ENCODE measurements at regions not wholly inside any gene's neighbourhood (a gene's known extent, or its start where the extent isn't known, plus 50 kb on each side); places are given as distances from the start of the nearest gene placed in this dataset.
"Not testable (repeated sequence)": the region's sequence is repeated elsewhere in the genome, so short reads cannot be mapped to it uniquely, and the experiment has no call there.

DNA sequence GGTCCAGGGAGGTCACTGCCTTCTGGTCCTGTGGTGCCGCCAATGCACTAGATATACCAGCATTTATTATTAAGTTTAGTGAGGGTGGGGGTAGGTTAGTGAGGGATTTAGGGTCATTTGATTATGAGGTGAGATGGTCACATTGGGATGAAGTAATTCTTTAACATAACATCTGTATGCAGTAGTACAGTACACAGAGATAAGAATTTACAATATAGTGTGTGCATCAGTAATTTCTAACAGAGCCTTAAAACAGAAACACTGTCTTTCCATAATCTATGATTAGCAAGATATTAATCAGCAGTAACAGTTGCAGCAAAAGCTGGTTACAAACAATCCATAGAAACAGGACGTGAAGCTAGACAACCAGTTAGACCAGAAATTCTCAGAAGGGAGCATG is 318.4 kb downstream of the COL11A1 start:
- H4K5ac ChIP-seq (ENCODE audit: low read length); H4K8ac ChIP-seq (ENCODE audit: low read depth, low read length); H2BK120ac ChIP-seq (ENCODE audit: low read depth, low read length); DNase-seq; H3K4me3 ChIP-seq (ENCODE audit: low read length); H2BK15ac ChIP-seq (replicated peaks; ENCODE audit: low read depth); H2BK5ac ChIP-seq (ENCODE audit: low read length); H3K79me1 ChIP-seq (ENCODE audit: low read length); H3K27me3 ChIP-seq (ENCODE audit: insufficient read depth, low read length, poor library complexity); H3K36me3 ChIP-seq (ENCODE audit: control insufficient read depth, insufficient read depth, low read length); H2AK5ac ChIP-seq (ENCODE audit: low read length); H3K27ac ChIP-seq (ENCODE audit: low read depth, low read length); H3K9ac ChIP-seq (ENCODE audit: low read length); H3K4me1 ChIP-seq (ENCODE audit: control insufficient read depth, low read depth, low read length); H3K18ac ChIP-seq (ENCODE audit: low read length); H3K56ac ChIP-seq (ENCODE audit: low read length); H3K79me2 ChIP-seq (ENCODE audit: control insufficient read depth, insufficient read depth, low read length); H3K23ac ChIP-seq (ENCODE audit: low read length); H3K4ac ChIP-seq (ENCODE audit: low read depth, low read length); H3K4me2 ChIP-seq (ENCODE audit: low read length): not testable (repeated sequence)
- WGBS (ENCODE audit: extremely low coverage, insufficient coverage, low lambda C conversion rate) = no CpG with 5 or more reads among the region's 2 CpGs

DNA sequence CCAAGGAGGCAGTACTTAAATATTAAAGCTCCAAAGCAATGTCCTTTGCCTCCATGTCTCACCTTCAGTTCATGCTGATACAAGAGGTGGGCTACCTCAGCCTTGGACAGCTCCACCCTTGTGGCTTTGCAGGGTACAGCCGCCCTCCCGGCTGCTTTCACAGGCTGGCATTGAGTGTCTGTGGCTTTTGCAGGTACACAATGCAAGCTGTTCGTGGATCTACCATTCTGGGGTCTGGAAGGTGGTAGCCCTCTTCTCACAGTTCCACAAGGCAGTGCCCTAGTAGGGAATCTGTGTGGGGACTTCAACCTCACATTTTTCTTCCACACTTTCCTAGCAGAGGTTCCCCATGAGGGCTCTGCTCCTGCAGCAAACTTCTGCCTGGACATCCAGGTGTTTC is 324.8 kb downstream of the COL11A1 start:
- H3K4me1 ChIP-seq (ENCODE audit: control insufficient read depth, low read depth, low read length) = no peaks in the 10 kb centered on the region
- no peak overlapping the region for H3K4ac ChIP-seq (ENCODE audit: low read depth, low read length)
- no peaks in the 10 kb centered on the region for H3K27me3 ChIP-seq (ENCODE audit: insufficient read depth, low read length, poor library complexity)
- no peak overlapping the region for H2BK15ac ChIP-seq (replicated peaks; ENCODE audit: low read depth)
- no peaks in the 10 kb centered on the region for H3K79me2 ChIP-seq (ENCODE audit: control insufficient read depth, insufficient read depth, low read length)
- H2BK120ac ChIP-seq (ENCODE audit: low read depth, low read length) = no peak overlapping the region
- WGBS (ENCODE audit: extremely low coverage, insufficient coverage, low lambda C conversion rate) = no CpG with 5 or more reads among the region's 3 CpGs
- H3K4me2 ChIP-seq (ENCODE audit: low read length) = no peak overlapping the region
- no peak overlapping the region for H4K5ac ChIP-seq (ENCODE audit: low read length)
- H3K18ac ChIP-seq (ENCODE audit: low read length) = no peak overlapping the region
- no peak overlapping the region for H3K23ac ChIP-seq (ENCODE audit: low read length)
- no peak overlapping the region for H4K8ac ChIP-seq (ENCODE audit: low read depth, low read length)
- no peak overlapping the region for H2BK5ac ChIP-seq (ENCODE audit: low read length)
- no peak overlapping the region for H3K27ac ChIP-seq (ENCODE audit: low read depth, low read length)
- H2AK5ac ChIP-seq (ENCODE audit: low read length) = no peak overlapping the region
- no peak overlapping the region for H3K56ac ChIP-seq (ENCODE audit: low read length)
- H3K36me3 ChIP-seq (ENCODE audit: control insufficient read depth, insufficient read depth, low read length) = no peaks in the 10 kb centered on the region
- no peak overlapping the region for H3K4me3 ChIP-seq (ENCODE audit: low read length)
- H3K9ac ChIP-seq (ENCODE audit: low read length) = no peak overlapping the region
- H3K79me1 ChIP-seq (ENCODE audit: low read length) = no peaks in the 10 kb centered on the region
- no peak for DNase-seq

DNA sequence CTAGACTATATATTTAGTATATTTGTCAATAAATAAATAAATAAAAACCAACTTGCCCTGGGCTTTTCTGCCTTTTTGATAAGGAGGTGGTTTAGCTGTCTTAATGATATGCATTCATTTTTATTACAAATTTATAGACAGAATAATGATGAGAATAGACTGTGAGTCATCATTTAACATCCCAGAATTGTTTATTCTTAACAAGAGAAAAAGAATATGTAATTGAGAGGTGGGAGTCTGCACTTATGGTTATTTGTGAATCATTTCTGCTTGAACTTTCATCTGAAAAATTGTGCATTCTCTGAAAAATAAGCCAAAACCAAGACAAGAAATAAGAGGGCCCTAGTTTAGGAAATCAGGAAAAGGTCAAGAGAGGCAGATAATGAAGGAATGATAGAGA is 326.2 kb downstream of the COL11A1 start:
- Histone ChIP-seq H3K56ac (ENCODE audit: low read length) (no peak overlapping the region), H3K4me2 (ENCODE audit: low read length) (no peak overlapping the region), H3K4me1 (ENCODE audit: control insufficient read depth, low read depth, low read length) (no peaks in the 10 kb centered on the region), H4K8ac (ENCODE audit: low read depth, low read length) (no peak overlapping the region), H3K4me3 (ENCODE audit: low read length) (no peak overlapping the region), H2AK5ac (ENCODE audit: low read length) (no peak overlapping the region), H3K27me3 (ENCODE audit: insufficient read depth, low read length, poor library complexity) (no peaks in the 10 kb centered on the region), H2BK120ac (ENCODE audit: low read depth, low read length) (no peak overlapping the region), H3K79me1 (ENCODE audit: low read length) (no peaks in the 10 kb centered on the region), H3K36me3 (ENCODE audit: control insufficient read depth, insufficient read depth, low read length) (no peaks in the 10 kb centered on the region), H3K23ac (ENCODE audit: low read length) (no peak overlapping the region), H3K79me2 (ENCODE audit: control insufficient read depth, insufficient read depth, low read length) (no peaks in the 10 kb centered on the region), H2BK5ac (ENCODE audit: low read length) (no peak overlapping the region), H3K9ac (ENCODE audit: low read length) (no peak overlapping the region), H3K18ac (ENCODE audit: low read length) (no peak overlapping the region), H2BK15ac (replicated peaks; ENCODE audit: low read depth) (no peak overlapping the region), H3K27ac (ENCODE audit: low read depth, low read length) (no peak overlapping the region), H3K4ac (ENCODE audit: low read depth, low read length) (no peak overlapping the region), H4K5ac (ENCODE audit: low read length) (no peak overlapping the region)
- no peak for DNase-seq

DNA sequence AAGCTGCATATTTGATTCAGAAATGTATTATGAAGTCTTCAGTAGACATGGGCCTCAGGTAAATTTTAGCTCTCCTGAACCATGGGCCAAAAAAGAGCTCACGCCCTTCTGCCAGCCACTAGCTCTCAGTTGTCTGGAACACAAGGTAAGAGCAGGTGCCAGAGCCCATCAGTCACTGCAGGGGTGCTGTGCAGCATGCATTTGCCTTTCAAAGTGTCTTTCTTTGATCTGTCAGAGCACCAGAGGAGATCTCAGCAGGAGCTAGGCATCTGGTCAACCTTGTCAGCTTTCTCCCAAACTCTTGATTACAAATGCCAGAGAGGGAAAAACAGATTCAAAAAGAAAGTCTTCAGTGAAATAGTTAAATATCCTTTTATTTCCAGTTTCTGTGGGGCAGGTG is 332.3 kb downstream of the COL11A1 start:
- Histone ChIP-seq H2BK15ac (replicated peaks; ENCODE audit: low read depth) (no peak overlapping the region), H3K27ac (ENCODE audit: low read depth, low read length) (no peak overlapping the region), H3K4me3 (ENCODE audit: low read length) (no peak overlapping the region), H3K9ac (ENCODE audit: low read length) (no peak overlapping the region), H3K79me2 (ENCODE audit: control insufficient read depth, insufficient read depth, low read length) (no peaks in the 10 kb centered on the region), H3K4me2 (ENCODE audit: low read length) (no peak overlapping the region), H3K36me3 (ENCODE audit: control insufficient read depth, insufficient read depth, low read length) (no peaks in the 10 kb centered on the region), H3K18ac (ENCODE audit: low read length) (no peak overlapping the region), H3K27me3 (ENCODE audit: insufficient read depth, low read length, poor library complexity) (no peaks in the 10 kb centered on the region), H2BK5ac (ENCODE audit: low read length) (no peak overlapping the region), H3K4ac (ENCODE audit: low read depth, low read length) (no peak overlapping the region), H4K5ac (ENCODE audit: low read length) (no peak overlapping the region), H2AK5ac (ENCODE audit: low read length) (no peak overlapping the region), H3K56ac (ENCODE audit: low read length) (no peak overlapping the region), H3K23ac (ENCODE audit: low read length) (no peak overlapping the region), H3K79me1 (ENCODE audit: low read length) (no peaks in the 10 kb centered on the region), H3K4me1 (ENCODE audit: control insufficient read depth, low read depth, low read length) (no peaks in the 10 kb centered on the region), H2BK120ac (ENCODE audit: low read depth, low read length) (no peak overlapping the region), H4K8ac (ENCODE audit: low read depth, low read length) (no peak overlapping the region)
- WGBS (ENCODE audit: extremely low coverage, insufficient coverage, low lambda C conversion rate) = no CpG with 5 or more reads among the region's 1 CpG
- peak; percentile 39 for DNase-seq

DNA sequence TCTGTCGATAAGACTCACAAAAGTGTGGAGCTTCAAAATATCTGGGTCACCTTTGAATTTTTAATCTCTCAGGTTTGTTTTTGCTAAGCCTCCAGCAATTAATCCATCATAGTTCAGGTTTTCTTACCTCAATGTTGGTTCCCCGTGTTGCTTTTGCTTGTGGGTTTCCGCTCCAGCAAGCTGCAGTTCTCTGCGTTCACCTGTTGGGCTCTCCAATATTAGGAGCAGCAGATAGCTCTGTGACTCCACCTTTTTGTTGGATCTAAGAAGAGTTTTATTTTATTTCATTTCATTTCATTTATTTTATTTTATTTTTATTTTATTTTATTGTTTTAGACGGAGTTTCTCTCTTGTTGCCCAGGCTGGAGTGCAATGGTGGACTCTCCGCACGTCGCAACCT is 335.5 kb downstream of the COL11A1 start:
- no CpG with 5 or more reads among the region's 8 CpGs for WGBS (ENCODE audit: extremely low coverage, insufficient coverage, low lambda C conversion rate)
- Histone ChIP-seq H3K36me3 (ENCODE audit: control insufficient read depth, insufficient read depth, low read length) (no peaks in the 10 kb centered on the region), H3K79me1 (ENCODE audit: low read length) (no peaks in the 10 kb centered on the region), H2BK120ac (ENCODE audit: low read depth, low read length) (no peak overlapping the region), H3K27me3 (ENCODE audit: insufficient read depth, low read length, poor library complexity) (no peaks in the 10 kb centered on the region), H3K4me3 (ENCODE audit: low read length) (no peak overlapping the region), H3K4me1 (ENCODE audit: control insufficient read depth, low read depth, low read length) (no peaks in the 10 kb centered on the region), H4K5ac (ENCODE audit: low read length) (no peak overlapping the region), H3K79me2 (ENCODE audit: control insufficient read depth, insufficient read depth, low read length) (no peaks in the 10 kb centered on the region), H3K56ac (ENCODE audit: low read length) (no peak overlapping the region), H3K27ac (ENCODE audit: low read depth, low read length) (no peak overlapping the region), H3K9ac (ENCODE audit: low read length) (no peak overlapping the region), H4K8ac (ENCODE audit: low read depth, low read length) (no peak overlapping the region), H3K4me2 (ENCODE audit: low read length) (no peak overlapping the region), H3K23ac (ENCODE audit: low read length) (no peak overlapping the region), H2BK15ac (replicated peaks; ENCODE audit: low read depth) (no peak overlapping the region), H3K4ac (ENCODE audit: low read depth, low read length) (no peak overlapping the region), H2AK5ac (ENCODE audit: low read length) (no peak overlapping the region), H2BK5ac (ENCODE audit: low read length) (no peak overlapping the region), H3K18ac (ENCODE audit: low read length) (no peak overlapping the region)
- DNase-seq = peak; percentile 36

DNA sequence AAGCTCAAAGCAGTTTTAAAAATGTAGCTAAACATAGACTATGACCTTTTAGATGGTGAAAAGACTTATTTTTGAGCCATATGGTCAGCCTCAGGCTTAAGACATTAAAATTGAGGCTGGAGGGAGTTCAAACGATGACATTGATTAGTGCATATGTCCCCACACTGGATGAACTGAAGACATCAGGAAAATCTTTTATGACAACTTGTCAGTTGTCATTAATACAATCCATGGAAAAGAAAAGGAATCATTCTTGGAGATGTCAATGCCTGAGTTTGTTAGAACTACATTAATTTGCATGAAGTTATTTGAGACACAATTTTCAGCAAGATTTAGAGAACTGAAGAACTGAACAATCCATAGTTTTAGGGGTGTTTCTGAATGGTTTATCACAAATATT is 349.9 kb downstream of the COL11A1 start:
- Histone ChIP-seq H2BK5ac (ENCODE audit: low read length) (no peak overlapping the region), H3K4me2 (ENCODE audit: low read length) (no peak overlapping the region), H3K56ac (ENCODE audit: low read length) (no peak overlapping the region), H3K4me1 (ENCODE audit: control insufficient read depth, low read depth, low read length) (no peaks in the 10 kb centered on the region), H3K79me1 (ENCODE audit: low read length) (no peaks in the 10 kb centered on the region), H3K27ac (ENCODE audit: low read depth, low read length) (no peak overlapping the region), H3K4me3 (ENCODE audit: low read length) (no peak overlapping the region), H3K18ac (ENCODE audit: low read length) (no peak overlapping the region), H2AK5ac (ENCODE audit: low read length) (no peak overlapping the region), H3K9ac (ENCODE audit: low read length) (no peak overlapping the region), H2BK120ac (ENCODE audit: low read depth, low read length) (no peak overlapping the region), H3K4ac (ENCODE audit: low read depth, low read length) (no peak overlapping the region), H3K27me3 (ENCODE audit: insufficient read depth, low read length, poor library complexity) (no peaks in the 10 kb centered on the region), H3K36me3 (ENCODE audit: control insufficient read depth, insufficient read depth, low read length) (no peaks in the 10 kb centered on the region), H3K79me2 (ENCODE audit: control insufficient read depth, insufficient read depth, low read length) (no peaks in the 10 kb centered on the region), H2BK15ac (replicated peaks; ENCODE audit: low read depth) (no peak overlapping the region), H4K5ac (ENCODE audit: low read length) (no peak overlapping the region), H4K8ac (ENCODE audit: low read depth, low read length) (no peak overlapping the region), H3K23ac (ENCODE audit: low read length) (no peak overlapping the region)
- no CpG with 5 or more reads among the region's 1 CpG for WGBS (ENCODE audit: extremely low coverage, insufficient coverage, low lambda C conversion rate)
- DNase-seq = no peak

All from mesendoderm (in vitro differentiated cells).